ENCODE measurements at regions not wholly inside any gene's neighbourhood (a gene's known extent, or its start where the extent isn't known, plus 50 kb on each side); places are given as distances from the start of the nearest gene placed in this dataset.

DNA sequence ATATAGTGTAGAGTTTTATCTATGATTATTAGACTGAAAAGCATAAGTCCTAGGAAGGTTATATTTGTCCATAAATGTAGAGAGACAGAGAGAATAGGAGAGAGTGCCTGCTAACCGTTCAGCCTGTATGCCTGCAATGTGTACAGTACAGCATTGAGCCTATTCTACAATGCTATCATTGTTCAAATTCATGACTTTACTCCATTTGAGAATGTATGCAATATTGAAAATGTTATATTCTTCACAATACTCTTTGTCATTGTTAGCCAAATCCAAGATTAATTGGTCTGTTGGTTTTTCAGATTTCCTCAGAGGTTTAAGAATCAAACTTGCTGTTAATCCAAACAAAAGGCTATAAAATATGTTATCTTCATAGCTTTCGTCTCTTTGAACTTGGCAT lies 585.2 kb upstream of the B3GALT2 start:
- TF ChIP-seq, protein P1, sequence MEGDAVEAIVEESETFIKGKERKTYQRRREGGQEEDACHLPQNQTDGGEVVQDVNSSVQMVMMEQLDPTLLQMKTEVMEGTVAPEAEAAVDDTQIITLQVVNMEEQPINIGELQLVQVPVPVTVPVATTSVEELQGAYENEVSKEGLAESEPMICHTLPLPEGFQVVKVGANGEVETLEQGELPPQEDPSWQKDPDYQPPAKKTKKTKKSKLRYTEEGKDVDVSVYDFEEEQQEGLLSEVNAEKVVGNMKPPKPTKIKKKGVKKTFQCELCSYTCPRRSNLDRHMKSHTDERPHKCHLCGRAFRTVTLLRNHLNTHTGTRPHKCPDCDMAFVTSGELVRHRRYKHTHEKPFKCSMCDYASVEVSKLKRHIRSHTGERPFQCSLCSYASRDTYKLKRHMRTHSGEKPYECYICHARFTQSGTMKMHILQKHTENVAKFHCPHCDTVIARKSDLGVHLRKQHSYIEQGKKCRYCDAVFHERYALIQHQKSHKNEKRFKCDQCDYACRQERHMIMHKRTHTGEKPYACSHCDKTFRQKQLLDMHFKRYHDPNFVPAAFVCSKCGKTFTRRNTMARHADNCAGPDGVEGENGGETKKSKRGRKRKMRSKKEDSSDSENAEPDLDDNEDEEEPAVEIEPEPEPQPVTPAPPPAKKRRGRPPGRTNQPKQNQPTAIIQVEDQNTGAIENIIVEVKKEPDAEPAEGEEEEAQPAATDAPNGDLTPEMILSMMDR (IDR thresholded peaks at IDR 0.05; ENCODE audit: insufficient read depth, low read length): no peak
- TF ChIP-seq POLR2AphosphoS5 (IDR thresholded peaks at IDR 0.05; ENCODE audit: low read depth): no peak

Data from HL-60 (cell line).